ENCODE measurements at regions not wholly inside any gene's neighbourhood (a gene's known extent, or its start where the extent isn't known, plus 50 kb on each side); places are given as distances from the start of the nearest gene placed in this dataset.

DNA sequence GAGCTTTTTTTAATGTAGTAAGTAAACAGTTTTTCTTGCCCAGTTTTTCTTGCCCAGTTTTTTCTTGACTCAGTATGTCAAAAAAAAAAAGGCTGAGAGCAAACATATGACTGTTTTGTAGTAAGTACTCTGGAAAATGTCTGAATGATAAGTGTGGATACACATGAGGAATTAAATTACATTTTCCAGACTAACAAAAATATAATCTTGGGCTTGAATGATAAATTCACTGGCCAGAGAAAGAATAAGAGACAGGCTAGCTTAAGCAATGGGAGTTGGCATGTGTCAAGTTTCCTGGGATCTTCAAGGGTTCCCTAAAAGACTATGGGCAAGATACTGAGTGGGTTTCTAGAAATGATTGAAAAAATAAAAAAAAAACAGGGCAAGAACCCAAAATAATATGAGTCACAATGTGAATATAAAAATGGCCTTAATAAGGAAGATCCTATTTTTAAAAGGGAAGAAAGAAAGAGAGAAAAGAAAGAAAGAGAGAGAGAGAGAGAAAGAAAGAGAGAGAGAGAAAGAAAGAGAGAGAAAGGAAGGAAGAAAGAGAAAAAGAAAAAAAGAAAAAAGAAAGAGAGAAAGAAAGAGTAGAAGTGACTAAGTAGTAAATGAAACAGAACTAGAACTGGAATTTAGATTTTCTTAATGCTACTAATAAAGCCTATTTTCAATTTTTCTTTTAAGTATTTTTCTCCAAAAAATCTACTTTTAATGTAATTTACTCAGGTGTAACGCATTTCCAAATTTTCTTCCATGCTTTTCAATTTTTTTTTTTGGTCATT is 60.2 kb downstream of the TFPI2 start:
- Mint-ChIP-seq H3K36me3 (ENCODE audit: low read depth) (no peaks in the 10 kb centered on the region), H3K4me3 (no peak overlapping the region), H3K4me1 (ENCODE audit: low read depth) (no peaks in the 10 kb centered on the region), H3K9me3 (no peaks in the 10 kb centered on the region), H3K27me3 (no peaks in the 10 kb centered on the region), H3K27ac (no peak overlapping the region)
- ATAC-seq = no peak
- TF ChIP-seq, protein P1, sequence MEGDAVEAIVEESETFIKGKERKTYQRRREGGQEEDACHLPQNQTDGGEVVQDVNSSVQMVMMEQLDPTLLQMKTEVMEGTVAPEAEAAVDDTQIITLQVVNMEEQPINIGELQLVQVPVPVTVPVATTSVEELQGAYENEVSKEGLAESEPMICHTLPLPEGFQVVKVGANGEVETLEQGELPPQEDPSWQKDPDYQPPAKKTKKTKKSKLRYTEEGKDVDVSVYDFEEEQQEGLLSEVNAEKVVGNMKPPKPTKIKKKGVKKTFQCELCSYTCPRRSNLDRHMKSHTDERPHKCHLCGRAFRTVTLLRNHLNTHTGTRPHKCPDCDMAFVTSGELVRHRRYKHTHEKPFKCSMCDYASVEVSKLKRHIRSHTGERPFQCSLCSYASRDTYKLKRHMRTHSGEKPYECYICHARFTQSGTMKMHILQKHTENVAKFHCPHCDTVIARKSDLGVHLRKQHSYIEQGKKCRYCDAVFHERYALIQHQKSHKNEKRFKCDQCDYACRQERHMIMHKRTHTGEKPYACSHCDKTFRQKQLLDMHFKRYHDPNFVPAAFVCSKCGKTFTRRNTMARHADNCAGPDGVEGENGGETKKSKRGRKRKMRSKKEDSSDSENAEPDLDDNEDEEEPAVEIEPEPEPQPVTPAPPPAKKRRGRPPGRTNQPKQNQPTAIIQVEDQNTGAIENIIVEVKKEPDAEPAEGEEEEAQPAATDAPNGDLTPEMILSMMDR (IDR thresholded peaks at IDR 0.05) = no peak
- CTCF ChIA-PET = no interaction called here
- POLR2A ChIA-PET = no interaction called here
- no peak for DNase-seq
- intact Hi-C loops (cut with micrococcal nuclease) = no loop called here

DNA sequence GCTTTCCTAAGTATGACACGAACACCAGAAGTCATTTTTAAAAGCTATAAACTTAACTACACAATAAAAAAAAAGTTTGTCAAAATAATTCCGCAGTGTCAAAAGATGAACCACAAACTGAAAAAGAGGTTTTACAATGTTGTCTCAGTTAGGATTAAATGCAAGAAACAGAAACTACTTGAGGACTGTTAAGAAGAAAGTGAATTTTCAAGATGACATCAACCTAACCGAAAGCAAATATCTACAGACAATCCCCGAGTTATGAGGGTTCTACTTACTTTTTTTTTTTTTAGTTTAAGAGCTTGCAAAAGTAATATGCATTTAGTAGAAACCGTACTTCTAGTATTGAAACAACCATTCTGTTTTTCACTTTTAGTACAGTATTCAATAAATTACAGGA is 62.3 kb downstream of the TFPI2 start:
- Mint-ChIP-seq H3K4me3 (no peak overlapping the region), H3K27me3 (no peaks in the 10 kb centered on the region), H3K4me1 (ENCODE audit: low read depth) (no peaks in the 10 kb centered on the region), H3K9me3 (no peaks in the 10 kb centered on the region), H3K36me3 (ENCODE audit: low read depth) (no peaks in the 10 kb centered on the region), H3K27ac (no peak overlapping the region)
- TF ChIP-seq, protein P1 (IDR thresholded peaks at IDR 0.05) = no peak
- ATAC-seq (no peak), DNase-seq (no peak)
- CTCF ChIA-PET = no interaction called here
- intact Hi-C loops (cut with micrococcal nuclease) = no loop called here
- POLR2A ChIA-PET = no interaction called here

DNA sequence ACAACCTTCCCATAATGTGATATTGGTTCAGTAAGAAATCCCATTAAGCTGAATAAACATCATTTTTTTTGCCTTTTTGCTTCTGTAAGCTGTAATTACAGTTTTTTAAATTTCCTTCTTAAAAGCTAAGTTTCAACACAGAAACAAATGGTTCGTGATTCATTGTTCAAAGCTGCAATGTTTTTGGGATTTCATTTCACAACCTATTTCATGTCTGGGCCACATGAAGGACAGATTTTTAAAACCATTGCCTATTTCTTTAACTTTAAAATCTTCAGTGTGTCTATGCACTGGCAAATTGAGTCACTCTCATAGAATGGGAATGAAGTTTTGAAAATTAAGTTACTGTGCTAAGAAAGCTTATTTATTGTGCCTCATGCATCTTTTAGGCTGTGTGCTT is 66.9 kb downstream of the TFPI2 start:
- ChIA-PET POLR2A (no interaction called here), CTCF (interaction anchor here (0.7 to 1.2 kb wide), 2 partner anchors 10 to 17 kb away, joined by 3 read pairs; no protein-coding TSS in a partner anchor)
- no peak overlapping the region for H3K27ac Mint-ChIP-seq
- no peaks in the 10 kb centered on the region for H3K9me3 Mint-ChIP-seq
- TF ChIP-seq, protein P1 (IDR thresholded peaks at IDR 0.05) = no peak
- no peaks in the 10 kb centered on the region for H3K4me1 Mint-ChIP-seq (ENCODE audit: low read depth)
- intact Hi-C loops (cut with micrococcal nuclease) = no loop called here
- H3K36me3 Mint-ChIP-seq (ENCODE audit: low read depth) = no peaks in the 10 kb centered on the region
- H3K27me3 Mint-ChIP-seq = no peaks in the 10 kb centered on the region
- DNase-seq (no peak), ATAC-seq (no peak)
- H3K4me3 Mint-ChIP-seq = no peak overlapping the region

DNA sequence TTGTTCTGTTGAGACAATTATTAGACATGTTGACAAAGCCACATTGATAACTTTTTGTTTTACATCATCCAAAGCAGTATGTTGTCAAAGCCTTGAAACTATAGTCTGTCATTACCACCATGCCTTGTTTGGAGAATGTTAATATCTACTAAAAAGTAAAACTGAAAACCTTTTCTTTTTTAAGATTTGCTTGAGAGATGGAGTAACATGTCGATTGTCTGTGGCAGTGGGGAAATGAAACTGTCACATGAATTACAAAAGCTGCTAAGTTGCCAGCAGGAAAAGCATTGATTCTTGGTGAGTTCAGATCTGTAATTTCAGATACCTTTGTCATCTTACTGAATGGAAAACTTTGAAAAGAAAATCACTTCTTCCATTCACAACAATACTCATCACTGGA is 69.1 kb downstream of the TFPI2 start:
- DNase-seq (no peak), ATAC-seq (no peak)
- Mint-ChIP-seq H3K4me3 (no peak overlapping the region), H3K4me1 (ENCODE audit: low read depth) (no peaks in the 10 kb centered on the region), H3K9me3 (no peaks in the 10 kb centered on the region), H3K27me3 (no peaks in the 10 kb centered on the region), H3K36me3 (ENCODE audit: low read depth) (no peaks in the 10 kb centered on the region), H3K27ac (no peak overlapping the region)
- TF ChIP-seq, protein P1 (IDR thresholded peaks at IDR 0.05) = no peak
- intact Hi-C loops (cut with micrococcal nuclease) = no loop called here
- CTCF ChIA-PET = interaction anchor here (0.6 kb wide), 1 partner anchor 89 kb away, joined by 3 read pairs; no protein-coding TSS in a partner anchor
- POLR2A ChIA-PET = no interaction called here

DNA sequence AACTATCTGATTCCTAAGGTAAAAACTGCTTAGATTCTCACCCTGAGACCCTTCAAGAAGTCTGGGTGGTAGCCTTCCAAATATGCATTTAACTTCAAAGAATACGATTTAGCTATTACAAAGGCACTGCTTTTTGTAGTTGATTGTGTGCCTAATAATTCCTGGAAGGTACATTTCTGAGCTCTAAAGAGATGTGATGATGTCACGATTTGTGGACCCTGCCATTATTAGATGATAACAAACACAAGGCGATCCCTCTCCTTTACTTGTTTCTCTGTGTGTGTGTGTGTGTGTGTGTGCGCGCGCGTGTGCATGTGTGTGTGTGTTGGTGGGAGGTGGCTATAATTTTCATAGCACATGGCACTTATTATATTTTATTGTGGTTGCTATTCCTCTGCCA is 70.9 kb downstream of the TFPI2 start:
- Mint-ChIP-seq H3K9me3 (no peaks in the 10 kb centered on the region), H3K27me3 (no peaks in the 10 kb centered on the region), H3K4me3 (no peak overlapping the region), H3K4me1 (ENCODE audit: low read depth) (no peaks in the 10 kb centered on the region), H3K36me3 (ENCODE audit: low read depth) (no peaks in the 10 kb centered on the region), H3K27ac (no peak overlapping the region)
- intact Hi-C loops (cut with micrococcal nuclease) = no loop called here
- ChIA-PET CTCF (no interaction called here), POLR2A (no interaction called here)
- DNase-seq (no peak), ATAC-seq (no peak)
- TF ChIP-seq, protein P1 (IDR thresholded peaks at IDR 0.05) = no peak
